ENCODE measurements at regions not wholly inside any gene's neighbourhood (a gene's known extent, or its start where the extent isn't known, plus 50 kb on each side); places are given as distances from the start of the nearest gene placed in this dataset.
"Not testable (repeated sequence)": the region's sequence is repeated elsewhere in the genome, so short reads cannot be mapped to it uniquely, and the experiment has no call there.

DNA sequence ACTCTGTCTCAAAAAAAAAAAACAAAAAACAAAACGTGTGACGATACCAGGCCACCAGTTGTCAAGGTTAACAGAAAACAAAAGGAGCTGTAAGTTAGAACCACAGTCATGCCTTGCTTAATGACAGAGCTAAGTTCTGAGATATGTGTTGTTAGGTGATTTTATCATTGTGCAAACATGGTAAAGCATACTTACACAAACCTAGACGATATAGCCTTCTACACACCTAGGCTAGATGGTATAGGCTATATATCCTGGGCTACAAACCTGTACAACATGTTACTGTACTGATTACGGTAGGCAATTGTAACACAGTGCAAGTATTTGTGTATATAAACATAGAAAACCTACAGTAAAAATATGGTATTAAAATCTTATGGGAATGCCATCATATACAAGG is 564.2 kb downstream of the HTR7 start:
- H3K4me3 Mint-ChIP-seq (ENCODE audit: low read depth) = no peak overlapping the region
- H3K9me3 Mint-ChIP-seq (ENCODE audit: low read depth) = no peaks in the 10 kb centered on the region
- no peak for DNase-seq (ENCODE audit: low spot score, unreplicated experiment)
- H3K36me3 Mint-ChIP-seq (ENCODE audit: insufficient read depth) = no peaks in the 10 kb centered on the region
- H3K4me1 Mint-ChIP-seq (ENCODE audit: low read depth) = peaks cover 4% of the 10 kb centered on the region
- TF ChIP-seq, protein P1, sequence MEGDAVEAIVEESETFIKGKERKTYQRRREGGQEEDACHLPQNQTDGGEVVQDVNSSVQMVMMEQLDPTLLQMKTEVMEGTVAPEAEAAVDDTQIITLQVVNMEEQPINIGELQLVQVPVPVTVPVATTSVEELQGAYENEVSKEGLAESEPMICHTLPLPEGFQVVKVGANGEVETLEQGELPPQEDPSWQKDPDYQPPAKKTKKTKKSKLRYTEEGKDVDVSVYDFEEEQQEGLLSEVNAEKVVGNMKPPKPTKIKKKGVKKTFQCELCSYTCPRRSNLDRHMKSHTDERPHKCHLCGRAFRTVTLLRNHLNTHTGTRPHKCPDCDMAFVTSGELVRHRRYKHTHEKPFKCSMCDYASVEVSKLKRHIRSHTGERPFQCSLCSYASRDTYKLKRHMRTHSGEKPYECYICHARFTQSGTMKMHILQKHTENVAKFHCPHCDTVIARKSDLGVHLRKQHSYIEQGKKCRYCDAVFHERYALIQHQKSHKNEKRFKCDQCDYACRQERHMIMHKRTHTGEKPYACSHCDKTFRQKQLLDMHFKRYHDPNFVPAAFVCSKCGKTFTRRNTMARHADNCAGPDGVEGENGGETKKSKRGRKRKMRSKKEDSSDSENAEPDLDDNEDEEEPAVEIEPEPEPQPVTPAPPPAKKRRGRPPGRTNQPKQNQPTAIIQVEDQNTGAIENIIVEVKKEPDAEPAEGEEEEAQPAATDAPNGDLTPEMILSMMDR (IDR thresholded peaks at IDR 0.05; ENCODE audit: unreplicated experiment) = no peak
- no peak overlapping the region for H3K27ac Mint-ChIP-seq
- H3K27me3 Mint-ChIP-seq = peaks cover 35% of the 10 kb centered on the region

DNA sequence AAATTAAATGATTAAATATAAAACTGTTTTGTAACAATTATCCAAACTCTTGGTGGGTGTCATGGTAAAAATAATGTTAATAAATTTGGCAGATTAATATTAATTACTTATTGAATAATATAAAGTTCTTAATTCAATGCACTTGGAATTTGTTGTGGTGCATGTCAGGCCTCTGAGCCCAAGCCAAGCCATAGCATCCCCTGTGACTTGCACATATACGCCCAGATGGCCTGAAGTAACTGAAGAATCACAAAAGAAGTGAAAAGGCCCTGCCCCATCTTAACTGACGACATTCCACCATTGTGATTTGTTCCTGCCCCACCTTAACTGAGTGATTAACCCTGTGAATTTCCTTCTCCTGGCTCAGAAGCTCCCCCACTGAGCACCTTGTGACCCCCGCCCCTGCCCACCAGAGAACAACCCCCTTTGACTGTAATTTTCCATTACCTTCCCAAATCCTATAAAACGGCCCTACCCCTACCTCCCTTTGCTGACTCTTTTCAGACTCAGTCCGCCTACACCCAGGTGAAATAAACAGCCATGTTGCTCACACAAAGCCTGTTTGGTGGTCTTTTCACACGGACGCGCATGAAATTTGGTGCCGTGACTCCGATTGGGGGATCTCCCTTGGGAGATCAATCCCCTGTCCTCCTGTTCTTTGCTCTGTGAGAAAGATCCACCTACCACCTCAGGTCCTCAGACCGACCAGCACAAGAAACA is 562.9 kb downstream of the HTR7 start:
- H3K27me3 Mint-ChIP-seq = peaks cover 36% of the 10 kb centered on the region
- not testable (repeated sequence) for H3K9me3 Mint-ChIP-seq (ENCODE audit: low read depth); H3K4me3 Mint-ChIP-seq (ENCODE audit: low read depth); DNase-seq (ENCODE audit: low spot score, unreplicated experiment); H3K36me3 Mint-ChIP-seq (ENCODE audit: insufficient read depth); H3K4me1 Mint-ChIP-seq (ENCODE audit: low read depth); H3K27ac Mint-ChIP-seq

DNA sequence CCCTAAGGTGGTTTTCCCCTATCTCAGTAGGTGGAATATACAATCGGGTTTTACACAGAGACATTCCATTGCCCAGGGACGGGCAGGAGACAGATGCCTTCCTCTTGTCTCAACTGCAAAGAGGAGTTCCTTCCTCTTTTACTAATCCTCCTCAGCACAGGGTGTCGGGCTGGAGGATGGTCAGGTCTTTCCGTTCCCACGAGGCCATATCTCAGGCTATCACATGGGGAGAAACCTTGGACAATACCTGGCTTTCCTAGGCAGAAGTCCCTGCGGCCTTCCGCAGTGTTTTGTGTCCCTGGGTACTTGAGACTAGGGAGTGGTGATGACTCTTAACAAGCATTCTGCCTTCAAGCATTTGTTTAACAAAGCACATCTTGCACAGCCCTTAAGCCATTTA is 555.8 kb downstream of the HTR7 start:
- Mint-ChIP-seq H3K27me3 (peaks cover 15% of the 10 kb centered on the region), H3K4me1 (ENCODE audit: low read depth) (peaks cover 12% of the 10 kb centered on the region)
- not testable (repeated sequence) for H3K9me3 Mint-ChIP-seq (ENCODE audit: low read depth); H3K36me3 Mint-ChIP-seq (ENCODE audit: insufficient read depth); H3K4me3 Mint-ChIP-seq (ENCODE audit: low read depth); DNase-seq (ENCODE audit: low spot score, unreplicated experiment); H3K27ac Mint-ChIP-seq

DNA sequence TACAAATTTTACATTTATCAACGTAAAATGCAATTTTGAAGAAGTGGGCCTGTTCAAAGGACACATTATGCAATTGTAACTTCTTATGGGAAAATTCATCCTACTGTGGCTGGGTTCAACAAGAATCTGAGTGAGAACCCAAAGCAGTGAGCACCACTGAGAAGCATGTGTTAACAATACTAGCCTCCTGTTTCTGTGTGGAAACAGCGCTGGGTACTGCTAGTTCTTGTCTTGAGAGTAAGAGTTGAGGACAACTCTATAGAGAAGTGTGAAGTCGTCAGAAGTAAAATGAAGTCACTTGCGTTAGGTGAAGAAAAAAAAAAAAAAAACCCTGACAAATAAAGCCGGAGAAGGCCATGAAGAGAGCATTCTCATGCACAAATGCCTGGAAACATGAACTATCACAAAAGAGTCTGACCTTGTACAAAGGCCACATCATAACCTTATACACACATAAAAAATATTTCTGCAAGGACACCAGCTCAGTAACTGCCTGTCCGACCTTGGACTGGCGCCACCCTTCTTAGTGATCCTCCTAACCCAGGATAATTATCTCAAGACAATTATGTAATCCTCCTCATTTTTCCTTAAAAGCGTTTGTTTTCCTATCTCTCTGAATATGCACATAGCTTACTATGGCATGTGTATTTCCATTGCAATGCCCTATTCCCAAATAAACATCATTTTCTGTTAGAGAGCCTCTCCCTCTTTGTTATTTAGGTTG is 554.9 kb downstream of the HTR7 start:
- TF ChIP-seq, protein P1 (IDR thresholded peaks at IDR 0.05; ENCODE audit: unreplicated experiment) = no peak
- H3K9me3 Mint-ChIP-seq (ENCODE audit: low read depth) = no peaks in the 10 kb centered on the region
- no peaks in the 10 kb centered on the region for H3K36me3 Mint-ChIP-seq (ENCODE audit: insufficient read depth)
- H3K4me3 Mint-ChIP-seq (ENCODE audit: low read depth) = no peak overlapping the region
- H3K27me3 Mint-ChIP-seq = peaks cover 6% of the 10 kb centered on the region
- H3K4me1 Mint-ChIP-seq (ENCODE audit: low read depth) = peaks cover 12% of the 10 kb centered on the region
- no peak overlapping the region for H3K27ac Mint-ChIP-seq
- no peak for DNase-seq (ENCODE audit: low spot score, unreplicated experiment)

DNA sequence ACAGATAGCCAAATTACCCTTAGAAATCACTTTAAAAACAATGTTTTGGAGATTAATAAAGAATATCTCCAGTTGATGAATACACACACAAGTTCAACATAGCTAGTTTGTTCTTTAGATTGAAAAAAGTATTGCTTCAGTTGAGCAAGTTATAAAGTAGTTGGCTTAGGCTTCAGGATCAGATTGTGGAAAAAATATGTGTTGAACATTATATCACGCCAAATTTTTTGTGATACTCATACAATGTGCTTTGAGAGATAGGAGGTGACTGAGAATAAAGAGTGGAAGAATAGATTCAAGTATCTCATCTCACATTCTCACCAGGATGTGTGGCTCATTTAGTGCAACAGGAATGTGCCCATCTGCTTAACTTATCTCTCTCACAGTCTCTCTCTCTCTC is 553.3 kb downstream of the HTR7 start:
- no peak overlapping the region for H3K4me3 Mint-ChIP-seq (ENCODE audit: low read depth)
- H3K4me1 Mint-ChIP-seq (ENCODE audit: low read depth) = peaks cover 12% of the 10 kb centered on the region
- H3K27ac Mint-ChIP-seq = no peak overlapping the region
- H3K36me3 Mint-ChIP-seq (ENCODE audit: insufficient read depth) = no peaks in the 10 kb centered on the region
- TF ChIP-seq, protein P1 (IDR thresholded peaks at IDR 0.05; ENCODE audit: unreplicated experiment) = no peak
- no peak for DNase-seq (ENCODE audit: low spot score, unreplicated experiment)
- H3K9me3 Mint-ChIP-seq (ENCODE audit: low read depth) = peaks cover 8% of the 10 kb centered on the region
- H3K27me3 Mint-ChIP-seq = no peaks in the 10 kb centered on the region

DNA sequence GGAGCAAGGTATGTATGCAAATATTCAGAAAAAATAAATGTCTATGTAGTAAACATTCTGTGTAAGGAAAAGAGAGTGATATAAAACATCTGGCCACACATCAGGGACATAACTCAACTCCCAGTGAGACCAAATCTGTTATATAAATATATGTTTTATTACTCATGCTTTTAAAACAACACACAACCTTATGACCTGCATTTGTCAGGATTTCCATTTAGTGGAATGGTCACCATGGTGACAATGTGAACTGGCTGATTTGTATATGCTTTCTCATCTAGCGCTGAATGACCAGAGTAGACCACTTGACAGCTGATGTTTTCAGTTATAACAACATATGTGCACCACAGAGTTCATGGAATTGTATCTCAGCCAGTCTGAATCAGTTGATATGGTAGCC is 551.7 kb downstream of the HTR7 start:
- no peak overlapping the region for H3K27ac Mint-ChIP-seq
- no peak overlapping the region for H3K4me3 Mint-ChIP-seq (ENCODE audit: low read depth)
- peaks cover 12% of the 10 kb centered on the region for H3K4me1 Mint-ChIP-seq (ENCODE audit: low read depth)
- H3K9me3 Mint-ChIP-seq (ENCODE audit: low read depth) = peaks cover 8% of the 10 kb centered on the region
- TF ChIP-seq, protein P1 (IDR thresholded peaks at IDR 0.05; ENCODE audit: unreplicated experiment) = no peak
- H3K27me3 Mint-ChIP-seq = no peaks in the 10 kb centered on the region
- no peaks in the 10 kb centered on the region for H3K36me3 Mint-ChIP-seq (ENCODE audit: insufficient read depth)
- no peak for DNase-seq (ENCODE audit: low spot score, unreplicated experiment)
